HCT116 (cell line): ENCODE measurements at regions not wholly inside any gene's neighbourhood (a gene's known extent, or its start where the extent isn't known, plus 50 kb on each side); places are given as distances from the start of the nearest gene placed in this dataset.

Experiments used
- ATAC-seq: fragments of 200-7000 bp; cut with Tn5 transposase; 2 replicates; pipeline ENCODE4 v1.9.1; 2020; ENCODE audit warnings: mild to moderate bottlenecking, moderate library complexity
- BruUV-seq: library from RNA; stranded (reverse); fragments of 400-500 nt; replicated peaks from 2 replicates; lab custom pipeline; 2021; lab: Mats Ljungman, UMichigan
- CTCF ChIA-PET: fragments of 300-600 bp; sonication (Branson Sonifier 250); formaldehyde crosslinking; loops from one replicate; lab custom pipeline; 2021; ENCODE audit warnings: antibody characterized with exemption; lab: Charles Lee
- POLR2A ChIA-PET: fragments of 300-600, 350-600 bp; sonication (Branson Sonifier 250); formaldehyde crosslinking; loops from one replicate; lab custom pipeline; 2021; ENCODE audit warnings: antibody characterized with exemption; lab: Charles Lee
- RAD21 ChIA-PET, 2 experiments: fragments of 300-600 bp; sonication (Branson Sonifier 250); formaldehyde crosslinking; loops; one replicate each; lab custom pipeline; 2023; ENCODE audit warnings: low total read pairs in 2 of 2; ENCODE audit not compliant: uncharacterized antibody in 2 of 2, unreplicated experiment in 2 of 2, low non-redundant PET in 1 of 2; lab: Charles Lee
- DNase-seq: peaks from one replicate; pipeline ENCODE4 v3.0.0-alpha.2; 2010; ENCODE audit warnings: low read depth, low spot score
- H2AFZ ChIP-seq: fragments of 200-600 bp; shearing (Covaris generic), sonication (generic); 2 replicates; pipeline ENCODE4 v1.6.1; 2017; ENCODE audit warnings: low read depth, mixed run types, mixed read lengths, antibody characterized with exemption, low read length; ENCODE audit not compliant: poor library complexity, severe bottlenecking
- H3K27ac ChIP-seq: 2 replicates; pipeline ENCODE4 v1.5.1; 2012; ENCODE audit warnings: low read depth, low read length
- H3K27me3 ChIP-seq: fragments of 200-600 bp; sonication (generic); 2 replicates; pipeline ENCODE4 v1.6.1; 2016; ENCODE audit warnings: mixed run types, low read length, mixed read lengths; ENCODE audit not compliant: insufficient read depth
- H3K36me3 ChIP-seq, 2 experiments: fragments of 200-500 bp in 1 of 2; fragments of 200-600 bp in 1 of 2; sonication (Bioruptor generic) in 1 of 2; sonication (generic) in 1 of 2; 2 replicates each; pipeline versions ENCODE4 v1.5.1 to v1.6.1; 2014 to 2016; ENCODE audit warnings: low read length in 2 of 2, inconsistent platforms in 1 of 2, mixed read lengths in 1 of 2, mixed run types in 1 of 2; ENCODE audit not compliant: insufficient read depth in 2 of 2, control insufficient read depth in 1 of 2
- H3K4me1 ChIP-seq, 2 experiments: fragments of 200-600 bp in 1 of 2; sonication (generic) in 1 of 2; 2 replicates each; pipeline versions ENCODE4 v1.5.1 to v1.6.1; 2012 to 2017; ENCODE audit warnings: low read length in 2 of 2, inconsistent platforms in 1 of 2, mild to moderate bottlenecking in 1 of 2, mixed read lengths in 1 of 2, mixed run types in 1 of 2, moderate library complexity in 1 of 2; ENCODE audit not compliant: insufficient read depth in 2 of 2, control insufficient read depth in 1 of 2
- H3K4me2 ChIP-seq: fragments of 200-600 bp; sonication (generic); 2 replicates; pipeline ENCODE4 v1.6.1; 2017; ENCODE audit warnings: mixed run types, low read length, mixed read lengths
- H3K4me3 ChIP-seq, 2 experiments: fragments of 200-600 bp in 1 of 2; sonication (generic) in 1 of 2; replicated peaks in 1 of 2; 2 replicates each; pipeline ENCODE4 v1.5.1; 2011 to 2016; ENCODE audit warnings: low read length in 2 of 2, control low read depth in 1 of 2, low read depth in 1 of 2, mild to moderate bottlenecking in 1 of 2, mixed read lengths in 1 of 2, mixed run types in 1 of 2
- H3K79me2 ChIP-seq: fragments of 200-600 bp; sonication (generic); 2 replicates; pipeline ENCODE4 v1.6.1; 2017; ENCODE audit warnings: mild to moderate bottlenecking, mixed run types, low read length, moderate library complexity, mixed read lengths; ENCODE audit not compliant: insufficient read depth
- H3K9ac ChIP-seq: fragments of 200-600 bp; sonication (generic); 2 replicates; pipeline ENCODE4 v1.6.1; 2016; ENCODE audit warnings: low read length, mixed read lengths
- H3K9me2 ChIP-seq: fragments of 200-600 bp; sonication (generic), shearing (Covaris generic); 2 replicates; pipeline ENCODE4 v1.6.1; 2017; ENCODE audit warnings: mixed run types, mild to moderate bottlenecking, moderate library complexity; ENCODE audit not compliant: insufficient read depth
- H3K9me3 ChIP-seq, 2 experiments: fragments of 200-500 bp in 1 of 2; fragments of 200-600 bp in 1 of 2; sonication (Bioruptor generic) in 1 of 2; sonication (generic) in 1 of 2; 2 replicates each; pipeline ENCODE4 v1.6.1; 2014 to 2017; ENCODE audit warnings: low read length in 2 of 2, mixed read lengths in 2 of 2, inconsistent platforms in 1 of 2, low read depth in 1 of 2, mild to moderate bottlenecking in 1 of 2, mixed run types in 1 of 2, moderate library complexity in 1 of 2; ENCODE audit not compliant: control insufficient read depth in 1 of 2, insufficient read depth in 1 of 2
- H4K20me1 ChIP-seq: fragments of 200-600 bp; sonication (generic), shearing (Covaris generic); 2 replicates; pipeline ENCODE4 v1.6.1; 2017; ENCODE audit warnings: mixed run types, mild to moderate bottlenecking, moderate library complexity; ENCODE audit not compliant: insufficient read depth
- ATF3 ChIP-seq: IDR thresholded peaks from 2 replicates; pipeline ENCODE4 v1.6.1; 2012
- CBX3 ChIP-seq: IDR thresholded peaks from 2 replicates; pipeline ENCODE4 v1.6.1; 2012; ENCODE audit warnings: low read depth
- CEBPB ChIP-seq: IDR thresholded peaks from 2 replicates; pipeline ENCODE4 v1.6.1; 2012; ENCODE audit warnings: low read depth
- CTCF ChIP-seq, 3 experiments: fragments of 200-600 bp in 1 of 3; sonication (generic) in 1 of 3; IDR thresholded peaks in 2 of 3; conservative IDR thresholded peaks in 1 of 3; 2 replicates each; pipeline ENCODE4 v1.5.1; 2012 to 2017; ENCODE audit warnings: low read depth in 2 of 3, low read length in 2 of 3, antibody characterized with exemption in 1 of 3, borderline replicate concordance in 1 of 3, control low read depth in 1 of 3, mild to moderate bottlenecking in 1 of 3, mixed read lengths in 1 of 3, mixed run types in 1 of 3, moderate library complexity in 1 of 3; ENCODE audit not compliant: insufficient read depth in 1 of 3
- EGR1 ChIP-seq: IDR thresholded peaks from 2 replicates; pipeline ENCODE4 v1.6.1; 2012; ENCODE audit warnings: low read depth
- ELF1 ChIP-seq: IDR thresholded peaks from 2 replicates; pipeline ENCODE4 v1.6.1; 2012; ENCODE audit warnings: low read depth, borderline replicate concordance
- EZH2 ChIP-seq: fragments of 200-600 bp; sonication (generic); IDR thresholded peaks from 2 replicates; pipeline ENCODE4 v1.6.1; 2017; ENCODE audit warnings: antibody characterized with exemption, mixed run types
- EZH2phosphoT487 ChIP-seq: fragments of 200-600 bp; IDR thresholded peaks from 2 replicates; pipeline ENCODE4 v1.6.1; 2018; ENCODE audit warnings: antibody characterized with exemption, borderline replicate concordance
- FOSL1 ChIP-seq: IDR thresholded peaks from 2 replicates; pipeline ENCODE4 v1.6.1; 2012; ENCODE audit warnings: low read depth
- JUND ChIP-seq: IDR thresholded peaks from 2 replicates; pipeline ENCODE4 v1.6.1; 2012
- POLR2A ChIP-seq: IDR thresholded peaks from 2 replicates; pipeline ENCODE4 v1.7.0; 2011; ENCODE audit warnings: borderline replicate concordance; ENCODE audit not compliant: insufficient read depth, insufficient read length; ENCODE audit errors: extremely low read depth
- POLR2AphosphoS5 ChIP-seq: IDR thresholded peaks from 2 replicates; pipeline ENCODE4 v1.6.1; 2011; ENCODE audit warnings: mild to moderate bottlenecking, low read depth, low read length, moderate library complexity
- RAD21 ChIP-seq: IDR thresholded peaks from 2 replicates; pipeline ENCODE4 v1.6.1; 2012; ENCODE audit warnings: low read depth, mild to moderate bottlenecking
- SP1 ChIP-seq: IDR thresholded peaks from 2 replicates; pipeline ENCODE4 v1.6.1; 2012; ENCODE audit warnings: low read depth
- SRF ChIP-seq: IDR thresholded peaks from 2 replicates; pipeline ENCODE4 v1.6.1; 2012; ENCODE audit warnings: low read depth
- YY1 ChIP-seq: IDR thresholded peaks from 2 replicates; pipeline ENCODE4 v1.6.1; 2011; ENCODE audit warnings: low read length, low read depth, moderate library complexity, mild to moderate bottlenecking; ENCODE audit not compliant: insufficient replicate concordance; ENCODE audit errors: extremely low read depth
- ZFX ChIP-seq: fragments of 450-650 bp; IDR thresholded peaks from 2 replicates; pipeline ENCODE4 v1.6.1; 2017
- intact Hi-C: fragments of 100-400 bp; cut with micrococcal nuclease; formaldehyde crosslinking; loops from 2 replicates; pipeline ENCODE4 v1.10.0; 2022
- TF ChIP-seq, protein P1 (sequence below): IDR thresholded peaks from 2 replicates; pipeline ENCODE4 v1.6.1; 2012; ENCODE audit warnings: low read depth

DNA sequence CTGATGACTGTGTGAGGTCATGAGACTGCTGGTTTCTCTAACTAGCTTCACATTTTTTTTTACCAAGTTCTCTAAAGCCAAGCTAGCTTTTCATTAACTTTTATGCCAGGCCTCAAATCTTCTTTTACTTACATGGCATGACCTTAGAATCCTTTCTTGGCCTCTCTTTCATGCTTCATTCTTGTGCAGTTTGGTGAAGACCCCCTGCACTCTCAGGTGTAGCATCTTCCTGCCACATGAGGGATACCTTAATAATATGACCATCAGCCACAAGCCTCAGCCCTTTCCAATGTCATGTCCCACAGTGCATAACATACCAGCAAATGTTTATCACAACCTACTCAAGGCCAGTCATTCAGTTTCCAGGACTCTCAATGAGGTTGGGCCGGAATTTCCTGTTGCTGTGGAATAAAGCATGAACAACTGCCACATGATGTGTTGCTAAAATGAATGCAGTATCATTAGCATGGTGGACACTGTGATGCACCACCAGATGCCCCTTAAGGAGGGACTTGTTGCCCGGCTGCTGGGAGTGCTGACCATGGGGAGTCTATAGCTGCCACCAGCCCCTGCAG, 72.2 kb downstream of the RIN2 start:
- ChIA-PET RAD21 (no interaction called here), CTCF (no interaction called here)
- H3K27ac ChIP-seq, result no peak overlapping the region

More for the DNA sequence above, 72.2 kb downstream of the RIN2 start:
- Histone ChIP-seq H2AFZ (no peak overlapping the region), H3K4me1 (peaks cover 6 to 14% of the 10 kb centered on the region in 2 experiments), H3K27me3 (no peaks in the 10 kb centered on the region), H3K79me2 (no peaks in the 10 kb centered on the region), H3K36me3 (no peaks in the 10 kb centered on the region), H3K9ac (no peak overlapping the region), H3K4me3 (no peak overlapping the region), H3K9me2 (no peaks in the 10 kb centered on the region), H3K9me3 (no peaks in the 10 kb centered on the region), H3K4me2 (no peak overlapping the region), H4K20me1 (no peaks in the 10 kb centered on the region)
- BruUV-seq, result no TSS peak
- ATAC-seq (no peak), DNase-seq (no peak)
- POLR2A ChIA-PET, result no interaction called here
- no peak for TF ChIP-seq CBX3
- TF ChIP-seq FOSL1, result no peak
- TF ChIP-seq YY1, result no peak
- no peak for TF ChIP-seq CTCF (IDR thresholded peaks at IDR 0.05 in 2 of 3, conservative IDR thresholded peaks at IDR 0.05 in 1 of 3; ENCODE audit: borderline replicate concordance in 1 of 3, insufficient read depth in 1 of 3, low read depth in 2 of 3, low read length in 2 of 3)
- TF ChIP-seq ZFX, result no peak
- TF ChIP-seq POLR2AphosphoS5, result no peak
- no peak for TF ChIP-seq SRF
- no peak for TF ChIP-seq ATF3
- TF ChIP-seq RAD21, result no peak
- no peak for TF ChIP-seq EZH2phosphoT487
- TF ChIP-seq, protein P1, sequence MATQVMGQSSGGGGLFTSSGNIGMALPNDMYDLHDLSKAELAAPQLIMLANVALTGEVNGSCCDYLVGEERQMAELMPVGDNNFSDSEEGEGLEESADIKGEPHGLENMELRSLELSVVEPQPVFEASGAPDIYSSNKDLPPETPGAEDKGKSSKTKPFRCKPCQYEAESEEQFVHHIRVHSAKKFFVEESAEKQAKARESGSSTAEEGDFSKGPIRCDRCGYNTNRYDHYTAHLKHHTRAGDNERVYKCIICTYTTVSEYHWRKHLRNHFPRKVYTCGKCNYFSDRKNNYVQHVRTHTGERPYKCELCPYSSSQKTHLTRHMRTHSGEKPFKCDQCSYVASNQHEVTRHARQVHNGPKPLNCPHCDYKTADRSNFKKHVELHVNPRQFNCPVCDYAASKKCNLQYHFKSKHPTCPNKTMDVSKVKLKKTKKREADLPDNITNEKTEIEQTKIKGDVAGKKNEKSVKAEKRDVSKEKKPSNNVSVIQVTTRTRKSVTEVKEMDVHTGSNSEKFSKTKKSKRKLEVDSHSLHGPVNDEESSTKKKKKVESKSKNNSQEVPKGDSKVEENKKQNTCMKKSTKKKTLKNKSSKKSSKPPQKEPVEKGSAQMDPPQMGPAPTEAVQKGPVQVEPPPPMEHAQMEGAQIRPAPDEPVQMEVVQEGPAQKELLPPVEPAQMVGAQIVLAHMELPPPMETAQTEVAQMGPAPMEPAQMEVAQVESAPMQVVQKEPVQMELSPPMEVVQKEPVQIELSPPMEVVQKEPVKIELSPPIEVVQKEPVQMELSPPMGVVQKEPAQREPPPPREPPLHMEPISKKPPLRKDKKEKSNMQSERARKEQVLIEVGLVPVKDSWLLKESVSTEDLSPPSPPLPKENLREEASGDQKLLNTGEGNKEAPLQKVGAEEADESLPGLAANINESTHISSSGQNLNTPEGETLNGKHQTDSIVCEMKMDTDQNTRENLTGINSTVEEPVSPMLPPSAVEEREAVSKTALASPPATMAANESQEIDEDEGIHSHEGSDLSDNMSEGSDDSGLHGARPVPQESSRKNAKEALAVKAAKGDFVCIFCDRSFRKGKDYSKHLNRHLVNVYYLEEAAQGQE, result no peak
- TF ChIP-seq EZH2, result no peak
- no peak for TF ChIP-seq SP1
- TF ChIP-seq CEBPB, result no peak
- no peak for TF ChIP-seq EGR1
- TF ChIP-seq ELF1, result no peak
- no peak for TF ChIP-seq POLR2A
- no peak for TF ChIP-seq JUND
- intact Hi-C loops, result no loop called here
